ENCODE measurements at regions not wholly inside any gene's neighbourhood (a gene's known extent, or its start where the extent isn't known, plus 50 kb on each side); places are given as distances from the start of the nearest gene placed in this dataset.
A peak's percentile ranks its signal among the peaks of the same experiment; 100 is the strongest.

DNA sequence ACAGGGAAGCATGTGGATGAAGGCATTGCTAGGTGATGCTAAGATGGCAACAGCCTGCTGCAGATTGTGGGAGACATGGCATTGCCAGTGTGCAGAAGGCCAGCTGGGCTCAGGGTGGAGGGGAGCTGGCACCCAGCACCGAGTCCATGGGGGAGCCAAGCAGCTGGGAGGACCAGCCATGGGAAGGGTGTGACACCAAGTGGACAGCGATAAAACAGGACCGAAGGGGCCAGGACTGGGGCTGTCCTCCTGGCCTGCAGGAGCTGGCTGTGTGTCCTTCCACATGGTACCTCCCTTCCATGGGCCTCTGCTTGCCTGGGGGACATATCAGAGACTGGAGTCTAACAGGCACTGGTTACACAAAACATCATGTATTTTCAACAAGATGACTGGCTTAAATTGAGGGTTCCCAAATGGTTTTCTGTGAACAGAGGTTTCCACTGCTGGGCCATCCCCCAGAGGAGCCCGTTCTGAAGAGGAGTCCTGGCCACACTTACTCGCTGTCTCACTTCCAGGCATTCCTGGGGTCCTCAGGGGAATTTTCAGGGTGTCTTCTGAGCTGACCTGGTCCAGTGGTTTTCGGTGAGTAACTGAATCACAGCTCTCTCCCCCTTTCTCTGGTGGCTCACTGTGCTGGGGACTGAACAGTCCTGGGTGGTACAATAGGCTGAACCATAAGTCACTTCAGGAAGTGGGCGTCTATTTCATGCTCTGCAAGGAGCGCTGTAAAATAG, 60.4 kb upstream of the TNP1 start:
- Histone ChIP-seq H3F3A (ENCODE audit: insufficient read depth, low read depth) (no peaks in the 10 kb centered on the region), H3K4me1 (replicated peaks; ENCODE audit: insufficient read depth) (0 out of 2 replicates have a peak, but pooled peaks cover 8% of the 10 kb centered on the region), H3K4me3 (no peak overlapping the region), H3K79me2 (ENCODE audit: low read depth) (no peaks in the 10 kb centered on the region), H3K4me2 (no peak overlapping the region), H4K20me1 (ENCODE audit: insufficient read depth) (no peaks in the 10 kb centered on the region), H3K27ac (no peak overlapping the region), H2AFZ (no peak overlapping the region), H3K9me3 (ENCODE audit: insufficient read depth, low read depth) (no peaks in the 10 kb centered on the region), H3K27me3 (ENCODE audit: insufficient read depth, low read depth) (no peaks in the 10 kb centered on the region), H3K36me3 (ENCODE audit: low read depth) (no peaks in the 10 kb centered on the region), H3K9me2 (ENCODE audit: insufficient read depth) (no peaks in the 10 kb centered on the region)
- CTCF ChIA-PET: no interaction called here
- no peak for DNase-seq
- POLR2A ChIA-PET (ENCODE audit: unreplicated experiment): no interaction called here
- intact Hi-C loops (cut with micrococcal nuclease; ENCODE audit: unreplicated experiment): no loop called here
- no TSS peak for BruUV-seq (replicated peaks)
- TF ChIP-seq EZH2 (IDR thresholded peaks at IDR 0.05; ENCODE audit: low read depth) (no peak), CTCF (conservative IDR thresholded peaks at IDR 0.05) (no peak)

DNA sequence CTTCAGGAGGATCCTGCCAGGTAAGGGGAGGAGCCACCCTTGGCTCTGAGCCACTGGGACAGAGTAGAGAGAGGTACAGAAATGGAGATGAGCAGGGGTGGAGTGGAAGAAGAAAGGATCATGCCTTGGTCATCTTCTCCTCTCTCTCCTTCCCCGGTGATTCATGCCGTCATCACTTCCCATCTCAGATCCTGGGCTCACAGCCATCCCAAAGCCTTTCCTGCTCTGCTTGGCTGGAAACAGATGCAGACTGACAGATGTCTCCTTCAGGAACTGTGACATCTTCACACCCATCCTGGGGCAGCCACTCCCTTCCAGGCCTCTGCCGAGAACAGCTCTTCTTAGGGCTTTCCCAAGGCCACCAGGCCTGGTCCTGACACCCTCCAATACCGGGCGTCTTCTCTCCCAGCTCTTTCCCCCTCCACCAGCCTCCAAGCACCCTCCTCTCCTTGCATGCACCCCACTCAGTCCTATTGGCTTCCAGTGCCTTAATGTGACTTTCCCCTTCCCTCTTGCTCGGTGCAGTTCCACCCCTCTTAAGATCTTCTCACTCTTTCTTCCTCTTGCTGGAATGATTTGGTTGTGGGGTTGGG, 58.3 kb upstream of the TNP1 start:
- H2AFZ ChIP-seq: no peak overlapping the region
- DNase-seq: peak in 1 of 2 experiments; percentile 21
- no peak overlapping the region for H3K4me2 ChIP-seq
- H4K20me1 ChIP-seq (ENCODE audit: insufficient read depth): no peaks in the 10 kb centered on the region
- H3F3A ChIP-seq (ENCODE audit: insufficient read depth, low read depth): no peaks in the 10 kb centered on the region
- no peaks in the 10 kb centered on the region for H3K79me2 ChIP-seq (ENCODE audit: low read depth)
- H3K36me3 ChIP-seq (ENCODE audit: low read depth): no peaks in the 10 kb centered on the region
- no peaks in the 10 kb centered on the region for H3K9me2 ChIP-seq (ENCODE audit: insufficient read depth)
- TF ChIP-seq EZH2 (IDR thresholded peaks at IDR 0.05; ENCODE audit: low read depth): no peak
- TF ChIP-seq CTCF (conservative IDR thresholded peaks at IDR 0.05): no peak
- no peaks in the 10 kb centered on the region for H3K9me3 ChIP-seq (ENCODE audit: insufficient read depth, low read depth)
- no peak overlapping the region for H3K4me3 ChIP-seq
- intact Hi-C loops (cut with micrococcal nuclease; ENCODE audit: unreplicated experiment): no loop called here
- no peaks in the 10 kb centered on the region for H3K27me3 ChIP-seq (ENCODE audit: insufficient read depth, low read depth)
- BruUV-seq (replicated peaks): no TSS peak
- ChIA-PET POLR2A (ENCODE audit: unreplicated experiment) (interaction anchor here (0.5 kb wide), 1 partner anchor 508 kb away, joined by 3 read pairs; no protein-coding TSS in a partner anchor), CTCF (no interaction called here)
- H3K4me1 ChIP-seq (replicated peaks; ENCODE audit: insufficient read depth): 0 out of 2 replicates have a peak, but pooled peaks cover 8% of the 10 kb centered on the region
- no peak overlapping the region for H3K27ac ChIP-seq

DNA sequence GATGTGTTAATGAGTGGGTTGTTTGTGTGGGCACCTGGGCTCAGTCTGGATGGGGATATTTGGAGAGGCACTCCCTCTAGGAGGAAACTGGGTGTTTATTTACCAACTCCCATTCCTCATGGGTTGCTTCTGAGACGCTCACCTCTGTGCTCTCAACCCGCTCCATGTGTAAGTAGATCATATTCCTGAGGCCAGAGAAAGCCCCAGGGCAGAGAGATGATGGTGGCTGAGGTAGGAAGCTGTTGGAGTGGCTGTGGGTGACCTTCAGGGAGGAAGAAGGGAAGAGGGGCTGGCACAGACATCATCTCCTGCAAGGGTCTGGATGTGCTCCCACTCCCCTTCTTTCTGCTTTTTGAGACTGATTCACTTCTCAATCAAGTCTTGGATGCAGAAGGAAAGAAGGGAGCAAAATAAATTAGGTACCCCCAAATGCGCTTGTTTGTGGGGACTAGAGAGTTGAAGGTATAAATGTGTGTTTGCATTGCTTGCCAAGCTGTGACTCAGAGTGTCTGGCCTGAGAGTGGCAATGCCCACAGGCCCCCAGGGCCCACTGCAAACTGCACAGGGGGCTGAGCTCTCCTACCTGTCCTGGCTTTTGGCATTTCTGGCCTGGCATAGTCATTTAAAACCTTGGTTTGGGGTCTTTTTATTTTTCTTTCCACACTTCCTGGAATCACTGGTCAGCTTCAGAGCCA, 57.2 kb upstream of the TNP1 start:
- no peak overlapping the region for H3K4me3 ChIP-seq
- CTCF ChIA-PET: no interaction called here
- TF ChIP-seq CTCF (conservative IDR thresholded peaks at IDR 0.05): no peak
- no peak for TF ChIP-seq EZH2 (IDR thresholded peaks at IDR 0.05; ENCODE audit: low read depth)
- H3K27ac ChIP-seq: no peak overlapping the region
- no TSS peak for BruUV-seq (replicated peaks)
- no peaks in the 10 kb centered on the region for H3K79me2 ChIP-seq (ENCODE audit: low read depth)
- H3K9me2 ChIP-seq (ENCODE audit: insufficient read depth): no peaks in the 10 kb centered on the region
- intact Hi-C loops (cut with micrococcal nuclease; ENCODE audit: unreplicated experiment): no loop called here
- H3K27me3 ChIP-seq (ENCODE audit: insufficient read depth, low read depth): no peaks in the 10 kb centered on the region
- H3K9me3 ChIP-seq (ENCODE audit: insufficient read depth, low read depth): no peaks in the 10 kb centered on the region
- 0 out of 2 replicates have a peak, but pooled peaks cover 8% of the 10 kb centered on the region for H3K4me1 ChIP-seq (replicated peaks; ENCODE audit: insufficient read depth)
- no peak overlapping the region for H2AFZ ChIP-seq
- DNase-seq: no peak
- H3F3A ChIP-seq (ENCODE audit: insufficient read depth, low read depth): no peaks in the 10 kb centered on the region
- H3K4me2 ChIP-seq: no peak overlapping the region
- POLR2A ChIA-PET (ENCODE audit: unreplicated experiment): interaction anchor here (0.6 kb wide), 1 partner anchor 183 kb away, joined by 4 read pairs; no protein-coding TSS in a partner anchor
- H4K20me1 ChIP-seq (ENCODE audit: insufficient read depth): no peaks in the 10 kb centered on the region
- no peaks in the 10 kb centered on the region for H3K36me3 ChIP-seq (ENCODE audit: low read depth)

Measured in PC-9 (cell line).